SK-N-SH treated with all-trans-retinoic acid at 6 μM for 48 hours (cell line): ENCODE measurements at regions not wholly inside any gene's neighbourhood (a gene's known extent, or its start where the extent isn't known, plus 50 kb on each side); places are given as distances from the start of the nearest gene placed in this dataset.

Experiments
- ATAC-seq: fragments of 200-7000 bp; cut with Tn5 transposase; 3 replicates; pipeline ENCODE4 v1.9.1; 2020; ENCODE audit warnings: mild to moderate bottlenecking, moderate library complexity
- BACH2 ChIP-seq: fragments of 250-450 bp; sonication (Bioruptor Pico); IDR thresholded peaks from 2 replicates; pipeline ENCODE4 v1.9.0; 2021; ENCODE audit warnings: mild to moderate bottlenecking, borderline replicate concordance
- CSDC2 ChIP-seq: fragments of 250-450 bp; sonication (Bioruptor Pico); IDR thresholded peaks from 2 replicates; pipeline ENCODE4 v1.5.0; 2020; ENCODE audit warnings: mild to moderate bottlenecking, moderate library complexity
- ESRRG ChIP-seq: fragments of 250-450 bp; sonication (Bioruptor Pico); IDR thresholded peaks from 2 replicates; pipeline ENCODE4 v1.6.1; 2021; ENCODE audit warnings: mild to moderate bottlenecking
- GLIS3 ChIP-seq: fragments of 250-450 bp; sonication (Bioruptor Pico); IDR thresholded peaks from 2 replicates; pipeline ENCODE4 v1.5.0; 2020; ENCODE audit warnings: mild to moderate bottlenecking, moderate library complexity
- ISL1 ChIP-seq: fragments of 250-450 bp; sonication (Bioruptor Pico); IDR thresholded peaks from 2 replicates; pipeline ENCODE4 v2.1.2; 2022; ENCODE audit warnings: mild to moderate bottlenecking, moderate library complexity
- OSR1 ChIP-seq: fragments of 250-450 bp; sonication (Bioruptor Pico); IDR thresholded peaks from 2 replicates; pipeline ENCODE4 v1.8.0; 2022; ENCODE audit warnings: moderate library complexity, mild to moderate bottlenecking, inconsistent platforms
- POU6F1 ChIP-seq: fragments of 250-450 bp; sonication (Bioruptor Pico); IDR thresholded peaks from 2 replicates; pipeline ENCODE4 v1.8.0; 2021; ENCODE audit warnings: low read depth, mild to moderate bottlenecking, moderate library complexity, borderline replicate concordance
- RARB ChIP-seq: fragments of 250-450 bp; sonication (Bioruptor Pico); IDR thresholded peaks from 2 replicates; pipeline ENCODE4 v1.8.0; 2021; ENCODE audit warnings: mild to moderate bottlenecking, moderate library complexity
- TOX ChIP-seq: fragments of 250-450 bp; sonication (Bioruptor Pico); IDR thresholded peaks from 2 replicates; pipeline ENCODE4 v1.8.0; 2021; ENCODE audit warnings: mild to moderate bottlenecking, moderate library complexity, borderline replicate concordance
- TSHZ2 ChIP-seq: fragments of 250-450 bp; sonication (Bioruptor Pico); IDR thresholded peaks from 2 replicates; pipeline ENCODE4 v1.5.0; 2020; ENCODE audit warnings: mild to moderate bottlenecking, moderate library complexity
- ZC3H10 ChIP-seq: fragments of 250-450 bp; sonication (Bioruptor Pico); IDR thresholded peaks from 2 replicates; pipeline ENCODE4 v1.5.1; 2021; ENCODE audit warnings: mild to moderate bottlenecking, moderate library complexity
- ZFP30 ChIP-seq: fragments of 450-650 bp; formaldehyde crosslinking; IDR thresholded peaks from 2 replicates; pipeline ENCODE4 v1.5.0; 2022; ENCODE audit warnings: mild to moderate bottlenecking, moderate library complexity
- ZNF565 ChIP-seq: fragments of 450-650 bp; formaldehyde crosslinking; conservative IDR thresholded peaks from 2 replicates; pipeline ENCODE4 v1.5.0; 2020; ENCODE audit warnings: low read depth, mild to moderate bottlenecking, moderate library complexity
- ZNF70 ChIP-seq: fragments of 450-650 bp; formaldehyde crosslinking; IDR thresholded peaks from 2 replicates; pipeline ENCODE4 v1.5.0; 2020; ENCODE audit warnings: mild to moderate bottlenecking, moderate library complexity
- TF ChIP-seq, protein P1 (sequence below): fragments of 250-450 bp; sonication (Bioruptor Pico); IDR thresholded peaks from 2 replicates; pipeline ENCODE4 v1.8.0; 2020; ENCODE audit warnings: mild to moderate bottlenecking, moderate library complexity, borderline replicate concordance
- TF ChIP-seq, protein P2 (sequence below): fragments of 250-450 bp; sonication (Bioruptor Pico); IDR thresholded peaks from 2 replicates; pipeline ENCODE4 v1.5.1; 2021; ENCODE audit warnings: mild to moderate bottlenecking, moderate library complexity
- TF ChIP-seq, protein P3 (sequence below): fragments of 250-450 bp; sonication (Bioruptor Pico); IDR thresholded peaks from 2 replicates; pipeline ENCODE4 v1.5.1; 2020; ENCODE audit warnings: low read depth, mild to moderate bottlenecking, moderate library complexity

DNA sequence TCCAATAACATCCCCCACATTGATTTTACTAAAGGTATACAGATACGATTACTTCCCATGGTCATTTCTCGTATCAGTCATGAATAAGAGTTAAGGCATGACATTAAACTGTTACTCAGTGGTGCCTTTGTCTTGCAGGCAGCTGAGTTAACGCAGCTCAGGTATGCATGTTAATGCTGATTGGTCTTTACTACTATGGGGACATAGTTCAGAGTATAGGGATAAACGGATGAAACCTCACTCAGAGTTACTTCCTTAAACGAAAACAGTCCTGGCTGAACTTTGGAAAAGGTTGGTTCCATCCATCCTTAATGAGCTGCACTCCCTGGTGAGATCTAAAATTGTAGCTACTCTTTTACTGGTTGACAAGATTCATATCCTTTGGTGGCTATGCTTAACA is 87.0 kb downstream of the ACTL7B start:
- no peak for TF ChIP-seq OSR1
- no peak for TF ChIP-seq TOX (CRISPR knock-in tag)
- no peak for TF ChIP-seq ZNF565
- no peak for TF ChIP-seq GLIS3 (CRISPR knock-in tag)
- TF ChIP-seq ZNF70 (CRISPR knock-in tag): no peak
- no peak for TF ChIP-seq BACH2
- no peak for TF ChIP-seq TSHZ2
- TF ChIP-seq ZFP30: no peak
- TF ChIP-seq POU6F1 (CRISPR knock-in tag): no peak
- TF ChIP-seq, protein P1, sequence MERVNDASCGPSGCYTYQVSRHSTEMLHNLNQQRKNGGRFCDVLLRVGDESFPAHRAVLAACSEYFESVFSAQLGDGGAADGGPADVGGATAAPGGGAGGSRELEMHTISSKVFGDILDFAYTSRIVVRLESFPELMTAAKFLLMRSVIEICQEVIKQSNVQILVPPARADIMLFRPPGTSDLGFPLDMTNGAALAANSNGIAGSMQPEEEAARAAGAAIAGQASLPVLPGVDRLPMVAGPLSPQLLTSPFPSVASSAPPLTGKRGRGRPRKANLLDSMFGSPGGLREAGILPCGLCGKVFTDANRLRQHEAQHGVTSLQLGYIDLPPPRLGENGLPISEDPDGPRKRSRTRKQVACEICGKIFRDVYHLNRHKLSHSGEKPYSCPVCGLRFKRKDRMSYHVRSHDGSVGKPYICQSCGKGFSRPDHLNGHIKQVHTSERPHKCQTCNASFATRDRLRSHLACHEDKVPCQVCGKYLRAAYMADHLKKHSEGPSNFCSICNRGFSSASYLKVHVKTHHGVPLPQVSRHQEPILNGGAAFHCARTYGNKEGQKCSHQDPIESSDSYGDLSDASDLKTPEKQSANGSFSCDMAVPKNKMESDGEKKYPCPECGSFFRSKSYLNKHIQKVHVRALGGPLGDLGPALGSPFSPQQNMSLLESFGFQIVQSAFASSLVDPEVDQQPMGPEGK (CRISPR knock-in tag): no peak
- TF ChIP-seq, protein P2, sequence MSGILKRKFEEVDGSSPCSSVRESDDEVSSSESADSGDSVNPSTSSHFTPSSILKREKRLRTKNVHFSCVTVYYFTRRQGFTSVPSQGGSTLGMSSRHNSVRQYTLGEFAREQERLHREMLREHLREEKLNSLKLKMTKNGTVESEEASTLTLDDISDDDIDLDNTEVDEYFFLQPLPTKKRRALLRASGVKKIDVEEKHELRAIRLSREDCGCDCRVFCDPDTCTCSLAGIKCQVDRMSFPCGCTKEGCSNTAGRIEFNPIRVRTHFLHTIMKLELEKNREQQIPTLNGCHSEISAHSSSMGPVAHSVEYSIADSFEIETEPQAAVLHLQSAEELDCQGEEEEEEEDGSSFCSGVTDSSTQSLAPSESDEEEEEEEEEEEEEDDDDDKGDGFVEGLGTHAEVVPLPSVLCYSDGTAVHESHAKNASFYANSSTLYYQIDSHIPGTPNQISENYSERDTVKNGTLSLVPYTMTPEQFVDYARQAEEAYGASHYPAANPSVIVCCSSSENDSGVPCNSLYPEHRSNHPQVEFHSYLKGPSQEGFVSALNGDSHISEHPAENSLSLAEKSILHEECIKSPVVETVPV: no peak
- TF ChIP-seq RARB (CRISPR knock-in tag): no peak
- no peak for TF ChIP-seq ESRRG (CRISPR knock-in tag)
- no peak for TF ChIP-seq ISL1 (CRISPR knock-in tag)
- TF ChIP-seq, all 23 proteins: peak for 0
- ATAC-seq: no peak

DNA sequence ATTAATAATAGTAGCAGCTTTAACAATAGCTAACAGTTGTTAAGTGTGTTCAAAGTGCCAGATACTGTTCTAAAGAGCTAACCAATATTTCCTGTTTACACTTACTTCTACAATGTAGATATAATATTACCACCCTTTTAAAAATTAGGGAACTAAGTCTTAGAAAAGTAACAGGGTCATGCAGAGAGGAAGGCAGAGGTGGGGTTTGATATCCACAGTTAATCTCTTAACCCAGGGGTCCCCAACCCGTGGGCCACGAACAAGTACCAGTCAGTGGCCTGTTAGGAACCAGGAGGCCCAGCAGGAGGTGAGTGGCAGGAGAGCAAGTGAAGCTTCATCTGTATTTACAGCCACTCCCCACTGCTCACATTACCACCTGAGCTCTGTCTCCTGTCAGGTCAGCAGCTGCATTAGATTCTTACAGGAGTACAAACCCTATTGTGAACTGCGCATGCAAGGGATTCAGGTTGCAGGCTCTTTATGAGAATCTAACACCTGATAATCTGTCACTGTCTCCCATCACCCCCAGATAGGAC is 89.1 kb downstream of the ACTL7B start:
- no peak for ATAC-seq
- TF ChIP-seq BACH2 (no peak), CSDC2 (no peak), ZFP30 (no peak)

- TF ChIP-seq GLIS3 (CRISPR knock-in tag): no peak
- no peak for TF ChIP-seq ZNF70 (CRISPR knock-in tag)
- TF ChIP-seq ZFP30: no peak
- TF ChIP-seq POU6F1 (CRISPR knock-in tag): no peak
- TF ChIP-seq, protein P2: no peak
- TF ChIP-seq ZC3H10: no peak
- no peak for TF ChIP-seq ESRRG (CRISPR knock-in tag)
- TF ChIP-seq, protein P3, sequence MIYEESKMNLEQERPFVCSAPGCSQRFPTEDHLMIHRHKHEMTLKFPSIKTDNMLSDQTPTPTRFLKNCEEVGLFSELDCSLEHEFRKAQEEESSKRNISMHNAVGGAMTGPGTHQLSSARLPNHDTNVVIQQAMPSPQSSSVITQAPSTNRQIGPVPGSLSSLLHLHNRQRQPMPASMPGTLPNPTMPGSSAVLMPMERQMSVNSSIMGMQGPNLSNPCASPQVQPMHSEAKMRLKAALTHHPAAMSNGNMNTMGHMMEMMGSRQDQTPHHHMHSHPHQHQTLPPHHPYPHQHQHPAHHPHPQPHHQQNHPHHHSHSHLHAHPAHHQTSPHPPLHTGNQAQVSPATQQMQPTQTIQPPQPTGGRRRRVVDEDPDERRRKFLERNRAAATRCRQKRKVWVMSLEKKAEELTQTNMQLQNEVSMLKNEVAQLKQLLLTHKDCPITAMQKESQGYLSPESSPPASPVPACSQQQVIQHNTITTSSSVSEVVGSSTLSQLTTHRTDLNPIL (CRISPR knock-in tag): no peak
- TF ChIP-seq ISL1 (CRISPR knock-in tag): no peak
- TF ChIP-seq, all 23 proteins: peak for 0
- no peak for ATAC-seq
Measured at GRCh38 chr9:108765265-108765664, 90.5 kb downstream of the ACTL7B start.
